Left forelimb (tissue), 1 donor: ENCODE measurements at regions not wholly inside any gene's neighbourhood (a gene's known extent, or its start where the extent isn't known, plus 50 kb on each side); places are given as distances from the start of the nearest gene placed in this dataset.
"Not testable (repeated sequence)": the region's sequence is repeated elsewhere in the genome, so short reads cannot be mapped to it uniquely, and the experiment has no call there.

Experiments used
- DNase-seq: peaks from one replicate; pipeline ENCODE4 v3.0.0-alpha.2; 2018; ENCODE audit warnings: low spot score

GRCh38 chr16:65279576-65279975, 157.7 kb upstream of the CDH11 start:
- DNase-seq, result no peak

GRCh38 chr16:65278874-65279273, 157.0 kb upstream of the CDH11 start:
- no peak for DNase-seq

GRCh38 chr16:65274566-65274965, 152.7 kb upstream of the CDH11 start:
- no peak for DNase-seq

- DNase-seq, result no peak
Observed at GRCh38 chr16:65272699-65273414, 151.0 kb upstream of the CDH11 start.

- no peak for DNase-seq
Observed at GRCh38 chr16:65271996-65272395, 150.1 kb upstream of the CDH11 start.

- no peak for DNase-seq
Observed at GRCh38 chr16:65268331-65268730, 146.5 kb upstream of the CDH11 start.

GRCh38 chr16:65263896-65264295, 142.0 kb upstream of the CDH11 start:
- DNase-seq, result no peak

- DNase-seq, result no peak
Observed at GRCh38 chr16:65260746-65261145, 138.9 kb upstream of the CDH11 start.

GRCh38 chr16:65254144-65254543, 132.3 kb upstream of the CDH11 start:
- DNase-seq, result no peak

GRCh38 chr16:65249768-65250167, 127.9 kb upstream of the CDH11 start:
- no peak for DNase-seq

- no peak for DNase-seq
Observed at GRCh38 chr16:65244787-65245186, 122.9 kb upstream of the CDH11 start.

- no peak for DNase-seq
Observed at GRCh38 chr16:65235339-65236177, 113.7 kb upstream of the CDH11 start.

- DNase-seq, result not testable (repeated sequence)
Observed at GRCh38 chr16:65234721-65235320, 113.0 kb upstream of the CDH11 start.

- DNase-seq, result no peak
Observed at GRCh38 chr16:65229191-65229662, 107.4 kb upstream of the CDH11 start.

- no peak for DNase-seq
Observed at GRCh38 chr16:65227150-65227835, 105.4 kb upstream of the CDH11 start.

- no peak for DNase-seq
Observed at GRCh38 chr16:65226077-65226476, 104.2 kb upstream of the CDH11 start.

GRCh38 chr16:65225488-65225887, 103.6 kb upstream of the CDH11 start:
- DNase-seq, result no peak

GRCh38 chr16:65224994-65225393, 103.1 kb upstream of the CDH11 start:
- DNase-seq, result no peak

GRCh38 chr16:65224471-65224870, 102.6 kb upstream of the CDH11 start:
- no peak for DNase-seq

GRCh38 chr16:65223335-65223734, 101.5 kb upstream of the CDH11 start:
- DNase-seq, result no peak

- DNase-seq, result no peak
Observed at GRCh38 chr16:65222536-65222935, 100.7 kb upstream of the CDH11 start.

GRCh38 chr16:65222049-65222448, 100.2 kb upstream of the CDH11 start:
- no peak for DNase-seq
